SU-DHL-6 (cell line): ENCODE measurements at regions not wholly inside any gene's neighbourhood (a gene's known extent, or its start where the extent isn't known, plus 50 kb on each side); places are given as distances from the start of the nearest gene placed in this dataset.

Experiments
- H2AFZ ChIP-seq: fragments of 200-600 bp; sonication (generic); 2 replicates; pipeline ENCODE4 v1.6.1; 2014; ENCODE audit warnings: low read depth, mild to moderate bottlenecking, moderate library complexity, mixed read lengths, antibody characterized with exemption, low read length; ENCODE audit not compliant: severe bottlenecking
- H3F3A ChIP-seq: fragments of 200-600 bp; shearing (Covaris generic); 2 replicates; pipeline ENCODE4 v1.6.0; 2016; ENCODE audit warnings: antibody characterized with exemption, mild to moderate bottlenecking; ENCODE audit not compliant: insufficient read depth
- H3K27ac ChIP-seq: fragments of 200-600 bp; sonication (generic); 2 replicates; pipeline ENCODE4 v1.5.1; 2016; ENCODE audit warnings: low read depth, mild to moderate bottlenecking, low read length, moderate library complexity, mixed read lengths
- H3K27me3 ChIP-seq: fragments of 200-600 bp; sonication (generic), shearing (Covaris generic); 2 replicates; pipeline ENCODE4 v1.6.0; 2014; ENCODE audit warnings: mild to moderate bottlenecking, low read length
- H3K36me3 ChIP-seq: fragments of 200-600 bp; sonication (generic); 2 replicates; pipeline ENCODE4 v1.6.1; 2014; ENCODE audit warnings: mild to moderate bottlenecking, low read length, mixed read lengths
- H3K4me2 ChIP-seq: fragments of 300-600, 200-600 bp; shearing (Covaris generic), sonication (generic); 2 replicates; pipeline ENCODE4 v1.6.0; 2014; ENCODE audit warnings: low read length, low read depth, mild to moderate bottlenecking; ENCODE audit not compliant: poor library complexity, severe bottlenecking
- H3K4me3 ChIP-seq: fragments of 200-600 bp; sonication (generic); 2 replicates; pipeline ENCODE4 v1.5.1; 2014; ENCODE audit warnings: antibody characterized with exemption, low read length, mild to moderate bottlenecking, mixed read lengths; ENCODE audit not compliant: insufficient read depth, poor library complexity, severe bottlenecking
- H3K79me2 ChIP-seq: fragments of 200-600 bp; sonication (generic); 2 replicates; pipeline ENCODE4 v1.6.1; 2014; ENCODE audit warnings: mild to moderate bottlenecking, low read length, moderate library complexity; ENCODE audit not compliant: insufficient read depth
- H3K9ac ChIP-seq: fragments of 200-600 bp; sonication (generic); 2 replicates; pipeline ENCODE4 v1.7.0; 2014; ENCODE audit warnings: mild to moderate bottlenecking, low read length
- H3K9me2 ChIP-seq: fragments of 200-600 bp; sonication (generic); replicated peaks from 2 replicates; pipeline ENCODE4 v1.6.1; 2014; ENCODE audit warnings: low read length; ENCODE audit not compliant: insufficient read depth
- H3K9me3 ChIP-seq: fragments of 200-600 bp; sonication (generic); 2 replicates; pipeline ENCODE4 v1.6.1; 2014; ENCODE audit warnings: low read length, mixed read lengths; ENCODE audit not compliant: insufficient read depth
- H4K20me1 ChIP-seq: fragments of 200-600 bp; sonication (generic); 2 replicates; pipeline ENCODE4 v1.6.1; 2014; ENCODE audit warnings: low read depth, mild to moderate bottlenecking, antibody characterized with exemption, low read length, moderate library complexity, mixed read lengths
- CTCF ChIP-seq: fragments of 200-600 bp; sonication (generic); IDR thresholded peaks from one replicate; pipeline ENCODE4 v1.5.1; 2017; ENCODE audit warnings: antibody characterized with exemption, mild to moderate bottlenecking, low read length, moderate library complexity; ENCODE audit not compliant: insufficient read depth, poor library complexity, severe bottlenecking
- EZH2phosphoT487 ChIP-seq: fragments of 200-600 bp; sonication (generic), shearing (Covaris generic); conservative IDR thresholded peaks from 2 replicates; pipeline ENCODE4 v1.6.1; 2018; ENCODE audit warnings: mild to moderate bottlenecking, antibody characterized with exemption, low read length, moderate library complexity, mixed read lengths

- Histone ChIP-seq H3K9me3 (no peaks in the 10 kb centered on the region), H3K27me3 (no peaks in the 10 kb centered on the region), H3K4me3 (no peak overlapping the region), H3K9me2 (no peaks in the 10 kb centered on the region), H3K79me2 (no peaks in the 10 kb centered on the region), H3F3A (no peaks in the 10 kb centered on the region), H3K36me3 (no peaks in the 10 kb centered on the region), H3K4me2 (no peak overlapping the region), H4K20me1 (no peaks in the 10 kb centered on the region), H3K9ac (no peak overlapping the region), H2AFZ (no peak overlapping the region), H3K27ac (no peak overlapping the region)
- TF ChIP-seq EZH2phosphoT487: no peak
- no peak for TF ChIP-seq CTCF
Observed at GRCh38 chr18:78896111-78896905, 83.3 kb upstream of the SALL3 start.

GRCh38 chr18:78898066-78898465 lies 81.6 kb upstream of the SALL3 start:
- no peaks in the 10 kb centered on the region for H3K27me3 ChIP-seq
- no peaks in the 10 kb centered on the region for H4K20me1 ChIP-seq
- no peak overlapping the region for H3K9ac ChIP-seq
- H3F3A ChIP-seq: no peaks in the 10 kb centered on the region
- H3K4me2 ChIP-seq: no peak overlapping the region
- H3K4me3 ChIP-seq: no peak overlapping the region
- H3K36me3 ChIP-seq: no peaks in the 10 kb centered on the region
- H3K27ac ChIP-seq: no peak overlapping the region
- no peaks in the 10 kb centered on the region for H3K9me3 ChIP-seq
- TF ChIP-seq EZH2phosphoT487: no peak
- TF ChIP-seq CTCF: no peak
- no peaks in the 10 kb centered on the region for H3K79me2 ChIP-seq
- H2AFZ ChIP-seq: no peak overlapping the region
- H3K9me2 ChIP-seq: no peaks in the 10 kb centered on the region

GRCh38 chr18:78898635-78899034 lies 81.0 kb upstream of the SALL3 start:
- H3K27ac ChIP-seq: no peak overlapping the region
- no peaks in the 10 kb centered on the region for H3K27me3 ChIP-seq
- H3K36me3 ChIP-seq: no peaks in the 10 kb centered on the region
- H3K9me2 ChIP-seq: no peaks in the 10 kb centered on the region
- H4K20me1 ChIP-seq: no peaks in the 10 kb centered on the region
- H3K9ac ChIP-seq: no peak overlapping the region
- no peak overlapping the region for H3K4me3 ChIP-seq
- H3F3A ChIP-seq: no peaks in the 10 kb centered on the region
- no peaks in the 10 kb centered on the region for H3K9me3 ChIP-seq
- H3K4me2 ChIP-seq: no peak overlapping the region
- TF ChIP-seq CTCF (no peak), EZH2phosphoT487 (no peak)
- no peak overlapping the region for H2AFZ ChIP-seq
- no peaks in the 10 kb centered on the region for H3K79me2 ChIP-seq
